ENCODE measurements at regions not wholly inside any gene's neighbourhood (a gene's known extent, or its start where the extent isn't known, plus 50 kb on each side); places are given as distances from the start of the nearest gene placed in this dataset.

GRCh38 chr6:27736686-27737085, 175.5 kb downstream of the OR2B2 start:
- no peak for TF ChIP-seq CTCF (conservative IDR thresholded peaks at IDR 0.05 in 1 of 2, IDR thresholded peaks at IDR 0.05 in 1 of 2; ENCODE audit: extremely low read depth in 1 of 2, insufficient read depth in 1 of 2, low read depth in 1 of 2, low read length in 2 of 2)
- TF ChIP-seq EZH2 (IDR thresholded peaks at IDR 0.05; ENCODE audit: borderline replicate concordance, low read length) = no peak
